ENCODE measurements at regions not wholly inside any gene's neighbourhood (a gene's known extent, or its start where the extent isn't known, plus 50 kb on each side); places are given as distances from the start of the nearest gene placed in this dataset.

- WGBS (ENCODE audit: insufficient coverage) = 32% methylated on average over 2 of the region's 5 CpGs
- Histone ChIP-seq H3K27me3 (ENCODE audit: control insufficient read depth, insufficient read depth, low read length) (no peaks in the 10 kb centered on the region), H3K36me3 (ENCODE audit: control insufficient read depth, insufficient read depth, low read length) (no peaks in the 10 kb centered on the region), H3K4me1 (ENCODE audit: control insufficient read depth, insufficient read depth, low read length) (no peaks in the 10 kb centered on the region), H3K9me3 (ENCODE audit: control insufficient read depth, insufficient read depth, low read length) (no peaks in the 10 kb centered on the region), H3K27ac (ENCODE audit: low read depth, low read length) (no peak overlapping the region), H3K4me3 (ENCODE audit: low read depth, low read length) (no peak overlapping the region)
- peak in 4 of 6 donors; percentile 4 to 63 (median 22) for DNase-seq (ENCODE audit: low read depth in 4 of 6, low spot score in 6 of 6)
These were observed 119.7 kb upstream of the PCDH7 start for GRCh38 chr4:30600246-30601017.

GRCh38 chr4:30601070-30601865 lies 118.9 kb upstream of the PCDH7 start:
- Histone ChIP-seq H3K27me3 (ENCODE audit: control insufficient read depth, insufficient read depth, low read length) (no peaks in the 10 kb centered on the region), H3K4me1 (ENCODE audit: control insufficient read depth, insufficient read depth, low read length) (no peaks in the 10 kb centered on the region), H3K9me3 (ENCODE audit: control insufficient read depth, insufficient read depth, low read length) (no peaks in the 10 kb centered on the region), H3K27ac (ENCODE audit: low read depth, low read length) (no peak overlapping the region), H3K36me3 (ENCODE audit: control insufficient read depth, insufficient read depth, low read length) (no peaks in the 10 kb centered on the region), H3K4me3 (ENCODE audit: low read depth, low read length) (no peak overlapping the region)
- no peak for DNase-seq (ENCODE audit: low read depth in 4 of 6, low spot score in 6 of 6)
- WGBS (ENCODE audit: insufficient coverage) = no CpG with 5 or more reads among the region's 3 CpGs

GRCh38 chr4:30605616-30606190 lies 114.5 kb upstream of the PCDH7 start:
- no peaks in the 10 kb centered on the region for H3K36me3 ChIP-seq (ENCODE audit: control insufficient read depth, insufficient read depth, low read length)
- no peaks in the 10 kb centered on the region for H3K4me1 ChIP-seq (ENCODE audit: control insufficient read depth, insufficient read depth, low read length)
- no peak overlapping the region for H3K27ac ChIP-seq (ENCODE audit: low read depth, low read length)
- H3K27me3 ChIP-seq (ENCODE audit: control insufficient read depth, insufficient read depth, low read length) = no peaks in the 10 kb centered on the region
- no peaks in the 10 kb centered on the region for H3K9me3 ChIP-seq (ENCODE audit: control insufficient read depth, insufficient read depth, low read length)
- no peak overlapping the region for H3K4me3 ChIP-seq (ENCODE audit: low read depth, low read length)
- peak in 1 of 6 donors; percentile 73 for DNase-seq (ENCODE audit: low read depth in 4 of 6, low spot score in 6 of 6)

GRCh38 chr4:30610361-30610760 lies 109.8 kb upstream of the PCDH7 start:
- Histone ChIP-seq H3K27ac (ENCODE audit: low read depth, low read length) (no peak overlapping the region), H3K9me3 (ENCODE audit: control insufficient read depth, insufficient read depth, low read length) (no peaks in the 10 kb centered on the region), H3K4me3 (ENCODE audit: low read depth, low read length) (no peak overlapping the region), H3K27me3 (ENCODE audit: control insufficient read depth, insufficient read depth, low read length) (no peaks in the 10 kb centered on the region), H3K36me3 (ENCODE audit: control insufficient read depth, insufficient read depth, low read length) (no peaks in the 10 kb centered on the region), H3K4me1 (ENCODE audit: control insufficient read depth, insufficient read depth, low read length) (no peaks in the 10 kb centered on the region)
- no peak for DNase-seq (ENCODE audit: low read depth in 4 of 6, low spot score in 6 of 6)
- WGBS (ENCODE audit: insufficient coverage) = no CpG with 5 or more reads among the region's 1 CpG

GRCh38 chr4:30614771-30615170 lies 105.4 kb upstream of the PCDH7 start:
- Histone ChIP-seq H3K36me3 (ENCODE audit: control insufficient read depth, insufficient read depth, low read length) (no peaks in the 10 kb centered on the region), H3K27me3 (ENCODE audit: control insufficient read depth, insufficient read depth, low read length) (no peaks in the 10 kb centered on the region), H3K4me3 (ENCODE audit: low read depth, low read length) (no peak overlapping the region), H3K9me3 (ENCODE audit: control insufficient read depth, insufficient read depth, low read length) (no peaks in the 10 kb centered on the region), H3K4me1 (ENCODE audit: control insufficient read depth, insufficient read depth, low read length) (no peaks in the 10 kb centered on the region), H3K27ac (ENCODE audit: low read depth, low read length) (no peak overlapping the region)
- no peak for DNase-seq (ENCODE audit: low read depth in 4 of 6, low spot score in 6 of 6)

GRCh38 chr4:30616942-30617646 lies 103.1 kb upstream of the PCDH7 start:
- no peak for DNase-seq (ENCODE audit: low read depth in 4 of 6, low spot score in 6 of 6)
- Histone ChIP-seq H3K4me3 (ENCODE audit: low read depth, low read length) (no peak overlapping the region), H3K9me3 (ENCODE audit: control insufficient read depth, insufficient read depth, low read length) (no peaks in the 10 kb centered on the region), H3K27ac (ENCODE audit: low read depth, low read length) (no peak overlapping the region), H3K27me3 (ENCODE audit: control insufficient read depth, insufficient read depth, low read length) (no peaks in the 10 kb centered on the region), H3K4me1 (ENCODE audit: control insufficient read depth, insufficient read depth, low read length) (no peaks in the 10 kb centered on the region), H3K36me3 (ENCODE audit: control insufficient read depth, insufficient read depth, low read length) (no peaks in the 10 kb centered on the region)
- WGBS (ENCODE audit: insufficient coverage) = no CpG with 5 or more reads among the region's 2 CpGs

- Histone ChIP-seq H3K4me1 (ENCODE audit: control insufficient read depth, insufficient read depth, low read length) (no peaks in the 10 kb centered on the region), H3K27me3 (ENCODE audit: control insufficient read depth, insufficient read depth, low read length) (no peaks in the 10 kb centered on the region), H3K27ac (ENCODE audit: low read depth, low read length) (no peak overlapping the region), H3K36me3 (ENCODE audit: control insufficient read depth, insufficient read depth, low read length) (no peaks in the 10 kb centered on the region), H3K4me3 (ENCODE audit: low read depth, low read length) (no peak overlapping the region), H3K9me3 (ENCODE audit: control insufficient read depth, insufficient read depth, low read length) (no peaks in the 10 kb centered on the region)
- WGBS (ENCODE audit: insufficient coverage) = no CpG with 5 or more reads among the region's 2 CpGs
- peak in 1 of 6 donors; percentile 4 for DNase-seq (ENCODE audit: low read depth in 4 of 6, low spot score in 6 of 6)
These were observed 102.3 kb upstream of the PCDH7 start for GRCh38 chr4:30617836-30618235.

GRCh38 chr4:30619679-30620078 lies 100.5 kb upstream of the PCDH7 start:
- Histone ChIP-seq H3K27me3 (ENCODE audit: control insufficient read depth, insufficient read depth, low read length) (no peaks in the 10 kb centered on the region), H3K4me3 (ENCODE audit: low read depth, low read length) (no peak overlapping the region), H3K4me1 (ENCODE audit: control insufficient read depth, insufficient read depth, low read length) (no peaks in the 10 kb centered on the region), H3K9me3 (ENCODE audit: control insufficient read depth, insufficient read depth, low read length) (no peaks in the 10 kb centered on the region), H3K36me3 (ENCODE audit: control insufficient read depth, insufficient read depth, low read length) (no peaks in the 10 kb centered on the region), H3K27ac (ENCODE audit: low read depth, low read length) (no peak overlapping the region)
- no peak for DNase-seq (ENCODE audit: low read depth in 4 of 6, low spot score in 6 of 6)
- WGBS (ENCODE audit: insufficient coverage) = no CpG with 5 or more reads among the region's 1 CpG

- peak in 2 of 6 donors; percentile 18 to 32 for DNase-seq (ENCODE audit: low read depth in 4 of 6, low spot score in 6 of 6)
- no peaks in the 10 kb centered on the region for H3K9me3 ChIP-seq (ENCODE audit: control insufficient read depth, insufficient read depth, low read length)
- H3K27me3 ChIP-seq (ENCODE audit: control insufficient read depth, insufficient read depth, low read length) = no peaks in the 10 kb centered on the region
- no peaks in the 10 kb centered on the region for H3K36me3 ChIP-seq (ENCODE audit: control insufficient read depth, insufficient read depth, low read length)
- H3K4me3 ChIP-seq (ENCODE audit: low read depth, low read length) = no peak overlapping the region
- H3K4me1 ChIP-seq (ENCODE audit: control insufficient read depth, insufficient read depth, low read length) = no peaks in the 10 kb centered on the region
- no peak overlapping the region for H3K27ac ChIP-seq (ENCODE audit: low read depth, low read length)
- no CpG with 5 or more reads among the region's 1 CpG for WGBS (ENCODE audit: insufficient coverage)
These were observed 99.5 kb upstream of the PCDH7 start for GRCh38 chr4:30620711-30621110.
